Keratinocyte (primary cell): ENCODE measurements at regions not wholly inside any gene's neighbourhood (a gene's known extent, or its start where the extent isn't known, plus 50 kb on each side); places are given as distances from the start of the nearest gene placed in this dataset.

Experiments used
- DNase-seq: peaks from one replicate; pipeline ENCODE4 v3.0.0-alpha.2; 2011; ENCODE audit warnings: low read depth, missing footprints, low spot score
- FAIRE-seq: peaks from 2 replicates; lab custom pipeline; 2011; peaks lifted over from hg19 to GRCh38; lab: Jason Lieb, UNC
- H2AFZ ChIP-seq: 2 replicates; pipeline ENCODE4 v1.6.0; 2012; ENCODE audit warnings: low read length, control low read depth, inconsistent platforms; ENCODE audit not compliant: control insufficient read depth
- H3K27ac ChIP-seq: 2 replicates; pipeline ENCODE4 v1.5.1; 2011; ENCODE audit warnings: low read length; ENCODE audit not compliant: control insufficient read depth, insufficient read depth
- H3K27me3 ChIP-seq: 3 replicates; pipeline ENCODE4 v1.6.0; 2011; ENCODE audit warnings: low read length; ENCODE audit not compliant: control insufficient read depth, insufficient read depth; ENCODE audit errors: extremely low read depth
- H3K36me3 ChIP-seq, 2 experiments: 2 replicates in 1 of 2; 3 replicates in 1 of 2; pipeline ENCODE4 v1.5.1; 2011; ENCODE audit warnings: low read length in 2 of 2, mild to moderate bottlenecking in 1 of 2; ENCODE audit not compliant: control insufficient read depth in 2 of 2, insufficient read depth in 2 of 2; ENCODE audit errors: extremely low read depth in 1 of 2
- H3K4me1 ChIP-seq: 3 replicates; pipeline ENCODE4 v1.5.1; 2011; ENCODE audit warnings: low read length; ENCODE audit not compliant: control insufficient read depth, insufficient read depth; ENCODE audit errors: extremely low read depth
- H3K4me2 ChIP-seq: 3 replicates; pipeline ENCODE4 v1.6.0; 2011; ENCODE audit warnings: low read depth, low read length; ENCODE audit not compliant: control insufficient read depth, insufficient read depth; ENCODE audit errors: extremely low read depth
- H3K4me3 ChIP-seq, 3 experiments: fragments of 200-600 bp in 1 of 3; sonication (generic) in 1 of 3; 2 replicates in 2 of 3; 3 replicates in 1 of 3; pipeline ENCODE4 v1.5.1; 2011 to 2016; ENCODE audit warnings: low read length in 3 of 3, mild to moderate bottlenecking in 3 of 3, control low read depth in 2 of 3, inconsistent platforms in 1 of 3, low read depth in 1 of 3, mixed read lengths in 1 of 3, mixed run types in 1 of 3, moderate library complexity in 1 of 3; ENCODE audit not compliant: control insufficient read depth in 2 of 3, insufficient read depth in 2 of 3; ENCODE audit errors: extremely low read depth in 1 of 3
- H3K79me2 ChIP-seq: 2 replicates; pipeline ENCODE4 v1.6.0; 2012; ENCODE audit warnings: low read length; ENCODE audit not compliant: control insufficient read depth, insufficient read depth
- H3K9ac ChIP-seq: 3 replicates; pipeline ENCODE4 v1.6.0; 2011; ENCODE audit warnings: low read length; ENCODE audit not compliant: control insufficient read depth, insufficient read depth; ENCODE audit errors: extremely low read depth
- H3K9me1 ChIP-seq: 3 replicates; pipeline ENCODE4 v1.6.0; 2011; ENCODE audit warnings: low read length; ENCODE audit not compliant: control insufficient read depth, insufficient read depth; ENCODE audit errors: extremely low read depth
- H3K9me3 ChIP-seq: 2 replicates; pipeline ENCODE4 v1.5.1; 2012; ENCODE audit warnings: low read depth, low read length; ENCODE audit not compliant: control insufficient read depth
- H4K20me1 ChIP-seq: 3 replicates; pipeline ENCODE4 v1.6.0; 2011; ENCODE audit warnings: low read length; ENCODE audit not compliant: control insufficient read depth, insufficient read depth; ENCODE audit errors: extremely low read depth
- EZH2 ChIP-seq: IDR thresholded peaks from one replicate; pipeline ENCODE4 v1.6.1; 2012; ENCODE audit warnings: inconsistent platforms, mild to moderate bottlenecking, low read length, moderate library complexity
- dilution Hi-C: fragments of 300-500 bp; cut with MboI; formaldehyde crosslinking; loops from one replicate; pipeline ENCODE4 v1.7.0; 2020; ENCODE audit warnings: low sequenced_read_pairs; ENCODE audit not compliant: extremely low pct_ligation_motif_present
- TF ChIP-seq, protein P1 (sequence below), 3 experiments: IDR thresholded peaks in 1 of 3; conservative IDR thresholded peaks in 1 of 3; optimal IDR thresholded peaks in 1 of 3; 2 replicates in 2 of 3; 3 replicates in 1 of 3; pipeline versions ENCODE3 to v1.5.1; 2011; ENCODE audit warnings: low read length in 3 of 3, mild to moderate bottlenecking in 3 of 3, moderate library complexity in 2 of 3, control low read depth in 1 of 3, inconsistent platforms in 1 of 3; ENCODE audit not compliant: insufficient read depth in 2 of 3; ENCODE audit errors: extremely low read depth in 1 of 3

DNA sequence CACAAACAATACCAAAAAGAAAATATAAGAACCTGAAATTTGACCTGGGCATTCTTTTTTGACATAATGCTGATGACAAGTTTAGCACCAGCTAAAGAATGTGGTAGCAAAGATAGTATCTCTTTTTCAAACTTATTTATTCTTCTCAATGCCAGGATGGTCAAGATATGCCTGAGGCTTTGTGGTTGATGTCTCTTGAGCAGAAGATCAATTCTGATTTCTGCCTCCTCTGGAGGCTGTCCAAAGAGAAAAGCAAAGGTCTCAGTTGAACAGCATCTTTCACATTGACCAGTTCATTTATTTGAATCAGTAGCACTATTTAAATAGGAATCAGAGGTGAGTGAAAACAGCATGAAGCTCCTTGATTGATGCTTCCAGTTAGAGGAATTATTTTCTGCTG lies 588.2 kb downstream of the HTR1A start:
- no peak for FAIRE-seq
- Histone ChIP-seq H3K27ac (no peak overlapping the region), H2AFZ (no peak overlapping the region), H3K79me2 (no peaks in the 10 kb centered on the region), H3K36me3 (no peaks in the 10 kb centered on the region), H3K4me3 (no peak overlapping the region), H3K4me2 (no peak overlapping the region), H3K9ac (no peak overlapping the region), H3K9me1 (no peaks in the 10 kb centered on the region), H3K4me1 (no peaks in the 10 kb centered on the region), H4K20me1 (no peaks in the 10 kb centered on the region), H3K9me3 (no peaks in the 10 kb centered on the region), H3K27me3 (no peaks in the 10 kb centered on the region)
- DNase-seq: no peak
- dilution Hi-C loops: no loop called here
- no peak for TF ChIP-seq EZH2
- TF ChIP-seq, protein P1, sequence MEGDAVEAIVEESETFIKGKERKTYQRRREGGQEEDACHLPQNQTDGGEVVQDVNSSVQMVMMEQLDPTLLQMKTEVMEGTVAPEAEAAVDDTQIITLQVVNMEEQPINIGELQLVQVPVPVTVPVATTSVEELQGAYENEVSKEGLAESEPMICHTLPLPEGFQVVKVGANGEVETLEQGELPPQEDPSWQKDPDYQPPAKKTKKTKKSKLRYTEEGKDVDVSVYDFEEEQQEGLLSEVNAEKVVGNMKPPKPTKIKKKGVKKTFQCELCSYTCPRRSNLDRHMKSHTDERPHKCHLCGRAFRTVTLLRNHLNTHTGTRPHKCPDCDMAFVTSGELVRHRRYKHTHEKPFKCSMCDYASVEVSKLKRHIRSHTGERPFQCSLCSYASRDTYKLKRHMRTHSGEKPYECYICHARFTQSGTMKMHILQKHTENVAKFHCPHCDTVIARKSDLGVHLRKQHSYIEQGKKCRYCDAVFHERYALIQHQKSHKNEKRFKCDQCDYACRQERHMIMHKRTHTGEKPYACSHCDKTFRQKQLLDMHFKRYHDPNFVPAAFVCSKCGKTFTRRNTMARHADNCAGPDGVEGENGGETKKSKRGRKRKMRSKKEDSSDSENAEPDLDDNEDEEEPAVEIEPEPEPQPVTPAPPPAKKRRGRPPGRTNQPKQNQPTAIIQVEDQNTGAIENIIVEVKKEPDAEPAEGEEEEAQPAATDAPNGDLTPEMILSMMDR (optimal IDR thresholded peaks at IDR 0.05 in 1 of 3, IDR thresholded peaks at IDR 0.05 in 1 of 3, conservative IDR thresholded peaks at IDR 0.05 in 1 of 3; ENCODE audit: extremely low read depth in 1 of 3, insufficient read depth in 2 of 3, low read length in 3 of 3): no peak

GRCh38 chr5:63351164-63351563 lies 611.1 kb downstream of the HTR1A start:
- no peaks in the 10 kb centered on the region for H3K4me1 ChIP-seq
- dilution Hi-C loops: no loop called here
- DNase-seq: no peak
- no peaks in the 10 kb centered on the region for H3K9me3 ChIP-seq
- H3K9ac ChIP-seq: no peak overlapping the region
- no peak for FAIRE-seq
- H3K36me3 ChIP-seq: no peaks in the 10 kb centered on the region
- H3K27me3 ChIP-seq: no peaks in the 10 kb centered on the region
- no peak for TF ChIP-seq EZH2
- TF ChIP-seq, protein P1 (optimal IDR thresholded peaks at IDR 0.05 in 1 of 3, IDR thresholded peaks at IDR 0.05 in 1 of 3, conservative IDR thresholded peaks at IDR 0.05 in 1 of 3; ENCODE audit: extremely low read depth in 1 of 3, insufficient read depth in 2 of 3, low read length in 3 of 3): no peak
- H3K27ac ChIP-seq: no peak overlapping the region
- H3K79me2 ChIP-seq: no peaks in the 10 kb centered on the region
- H3K4me2 ChIP-seq: no peak overlapping the region
- H3K4me3 ChIP-seq: no peak overlapping the region
- no peaks in the 10 kb centered on the region for H3K9me1 ChIP-seq
- no peaks in the 10 kb centered on the region for H4K20me1 ChIP-seq
- no peak overlapping the region for H2AFZ ChIP-seq
